ENCODE measurements at regions not wholly inside any gene's neighbourhood (a gene's known extent, or its start where the extent isn't known, plus 50 kb on each side); places are given as distances from the start of the nearest gene placed in this dataset.

DNA sequence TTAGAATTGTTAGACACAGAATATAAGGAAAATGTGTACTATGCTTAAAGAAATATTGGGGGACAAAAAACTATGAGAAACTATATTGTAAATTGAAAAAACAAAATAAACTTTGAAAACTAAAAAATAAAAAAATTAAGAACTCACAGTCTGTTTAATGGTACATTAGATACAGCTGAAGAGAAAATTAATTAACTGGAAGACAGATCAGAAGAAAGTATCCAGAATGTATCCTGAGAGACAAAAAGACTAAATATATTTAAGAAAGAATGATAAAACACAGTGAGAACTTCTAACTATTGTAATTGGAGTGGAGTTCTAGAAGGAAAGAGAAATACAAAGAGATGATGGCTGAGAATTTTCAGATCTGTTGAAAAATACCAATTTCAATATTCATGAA is 57.6 kb upstream of the SH3PXD2B start (continued):
- TF ChIP-seq, protein P1, sequence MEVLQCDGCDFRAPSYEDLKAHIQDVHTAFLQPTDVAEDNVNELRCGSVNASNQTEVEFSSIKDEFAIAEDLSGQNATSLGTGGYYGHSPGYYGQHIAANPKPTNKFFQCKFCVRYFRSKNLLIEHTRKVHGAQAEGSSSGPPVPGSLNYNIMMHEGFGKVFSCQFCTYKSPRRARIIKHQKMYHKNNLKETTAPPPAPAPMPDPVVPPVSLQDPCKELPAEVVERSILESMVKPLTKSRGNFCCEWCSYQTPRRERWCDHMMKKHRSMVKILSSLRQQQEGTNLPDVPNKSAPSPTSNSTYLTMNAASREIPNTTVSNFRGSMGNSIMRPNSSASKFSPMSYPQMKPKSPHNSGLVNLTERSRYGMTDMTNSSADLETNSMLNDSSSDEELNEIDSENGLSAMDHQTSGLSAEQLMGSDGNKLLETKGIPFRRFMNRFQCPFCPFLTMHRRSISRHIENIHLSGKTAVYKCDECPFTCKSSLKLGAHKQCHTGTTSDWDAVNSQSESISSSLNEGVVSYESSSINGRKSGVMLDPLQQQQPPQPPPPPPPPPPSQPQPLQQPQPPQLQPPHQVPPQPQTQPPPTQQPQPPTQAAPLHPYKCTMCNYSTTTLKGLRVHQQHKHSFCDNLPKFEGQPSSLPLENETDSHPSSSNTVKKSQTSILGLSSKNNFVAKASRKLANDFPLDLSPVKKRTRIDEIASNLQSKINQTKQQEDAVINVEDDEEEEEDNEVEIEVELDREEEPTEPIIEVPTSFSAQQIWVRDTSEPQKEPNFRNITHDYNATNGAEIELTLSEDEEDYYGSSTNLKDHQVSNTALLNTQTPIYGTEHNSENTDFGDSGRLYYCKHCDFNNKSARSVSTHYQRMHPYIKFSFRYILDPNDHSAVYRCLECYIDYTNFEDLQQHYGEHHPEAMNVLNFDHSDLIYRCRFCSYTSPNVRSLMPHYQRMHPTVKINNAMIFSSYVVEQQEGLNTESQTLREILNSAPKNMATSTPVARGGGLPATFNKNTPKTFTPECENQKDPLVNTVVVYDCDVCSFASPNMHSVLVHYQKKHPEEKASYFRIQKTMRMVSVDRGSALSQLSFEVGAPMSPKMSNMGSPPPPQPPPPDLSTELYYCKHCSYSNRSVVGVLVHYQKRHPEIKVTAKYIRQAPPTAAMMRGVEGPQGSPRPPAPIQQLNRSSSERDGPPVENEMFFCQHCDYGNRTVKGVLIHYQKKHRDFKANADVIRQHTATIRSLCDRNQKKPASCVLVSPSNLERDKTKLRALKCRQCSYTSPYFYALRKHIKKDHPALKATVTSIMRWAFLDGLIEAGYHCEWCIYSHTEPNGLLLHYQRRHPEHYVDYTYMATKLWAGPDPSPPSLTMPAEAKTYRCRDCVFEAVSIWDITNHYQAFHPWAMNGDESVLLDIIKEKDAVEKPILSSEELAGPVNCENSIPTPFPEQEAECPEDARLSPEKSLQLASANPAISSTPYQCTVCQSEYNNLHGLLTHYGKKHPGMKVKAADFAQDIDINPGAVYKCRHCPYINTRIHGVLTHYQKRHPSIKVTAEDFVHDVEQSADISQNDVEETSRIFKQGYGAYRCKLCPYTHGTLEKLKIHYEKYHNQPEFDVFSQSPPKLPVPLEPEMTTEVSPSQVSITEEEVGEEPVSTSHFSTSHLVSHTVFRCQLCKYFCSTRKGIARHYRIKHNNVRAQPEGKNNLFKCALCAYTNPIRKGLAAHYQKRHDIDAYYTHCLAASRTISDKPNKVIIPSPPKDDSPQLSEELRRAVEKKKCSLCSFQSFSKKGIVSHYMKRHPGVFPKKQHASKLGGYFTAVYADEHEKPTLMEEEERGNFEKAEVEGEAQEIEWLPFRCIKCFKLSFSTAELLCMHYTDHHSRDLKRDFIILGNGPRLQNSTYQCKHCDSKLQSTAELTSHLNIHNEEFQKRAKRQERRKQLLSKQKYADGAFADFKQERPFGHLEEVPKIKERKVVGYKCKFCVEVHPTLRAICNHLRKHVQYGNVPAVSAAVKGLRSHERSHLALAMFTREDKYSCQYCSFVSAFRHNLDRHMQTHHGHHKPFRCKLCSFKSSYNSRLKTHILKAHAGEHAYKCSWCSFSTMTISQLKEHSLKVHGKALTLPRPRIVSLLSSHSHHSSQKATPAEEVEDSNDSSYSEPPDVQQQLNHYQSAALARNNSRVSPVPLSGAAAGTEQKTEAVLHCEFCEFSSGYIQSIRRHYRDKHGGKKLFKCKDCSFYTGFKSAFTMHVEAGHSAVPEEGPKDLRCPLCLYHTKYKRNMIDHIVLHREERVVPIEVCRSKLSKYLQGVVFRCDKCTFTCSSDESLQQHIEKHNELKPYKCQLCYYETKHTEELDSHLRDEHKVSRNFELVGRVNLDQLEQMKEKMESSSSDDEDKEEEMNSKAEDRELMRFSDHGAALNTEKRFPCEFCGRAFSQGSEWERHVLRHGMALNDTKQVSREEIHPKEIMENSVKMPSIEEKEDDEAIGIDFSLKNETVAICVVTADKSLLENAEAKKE (CRISPR knock-in tag; IDR thresholded peaks at IDR 0.05): no peak
- no peak for TF ChIP-seq ZNF114 (CRISPR knock-in tag; IDR thresholded peaks at IDR 0.05)

DNA sequence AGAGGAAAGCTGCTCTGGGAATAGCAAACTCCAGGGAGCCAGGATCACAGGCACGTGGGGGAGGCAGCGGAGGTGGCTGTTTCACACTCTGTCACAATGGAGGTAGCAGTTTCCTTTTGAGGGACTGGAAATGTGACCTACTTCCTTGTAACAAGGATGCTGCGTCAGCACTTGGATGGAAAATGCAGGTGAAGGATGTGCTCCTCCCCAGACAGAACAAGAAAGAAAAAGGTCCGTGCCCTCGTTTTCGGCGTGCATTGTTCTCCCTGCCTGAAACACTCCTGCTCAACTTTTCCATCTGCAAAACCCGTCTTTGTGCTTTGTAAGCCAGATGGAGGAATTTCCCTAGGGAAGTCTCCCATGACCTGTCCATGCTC is 55.1 kb upstream of the SH3PXD2B start:
- no peaks in the 10 kb centered on the region for H3K27me3 ChIP-seq (ENCODE audit: insufficient read depth)
- H3K4me1 Mint-ChIP-seq: peaks cover 2% of the 10 kb centered on the region; the same call in 1 of the 3 replicates
- no peak overlapping the region for H3K4me3 ChIP-seq
- H3K27me3 Mint-ChIP-seq (ENCODE audit: insufficient read depth, low read depth, poor library complexity): peaks cover 7% of the 10 kb centered on the region
- no peak overlapping the region for H3K27ac Mint-ChIP-seq
- H3K4me3 Mint-ChIP-seq: no peak overlapping the region
- no peaks in the 10 kb centered on the region for H3F3A ChIP-seq (replicated peaks; ENCODE audit: low read depth)
- H3K9me2 ChIP-seq (ENCODE audit: insufficient read depth): 0 out of 2 replicates have a peak, but pooled peaks cover 3% of the 10 kb centered on the region
- H2AFZ ChIP-seq: peak overlapping the region; percentile 86
- peaks cover 32% of the 10 kb centered on the region for H3K9me3 Mint-ChIP-seq
- ATAC-seq: peak; percentile 77
- no peak overlapping the region for H3K27ac ChIP-seq (ENCODE audit: low read depth)
- H3K4me1 ChIP-seq (ENCODE audit: insufficient read depth): no peaks in the 10 kb centered on the region
- no peaks in the 10 kb centered on the region for H4K20me1 ChIP-seq (replicated peaks; ENCODE audit: insufficient read depth)
- H3K4me2 ChIP-seq: no peak overlapping the region
- H3K36me3 Mint-ChIP-seq (ENCODE audit: low read depth): peaks cover 10% of the 10 kb centered on the region; the same call in 2 of the 3 replicates
- peaks cover 6% of the 10 kb centered on the region for H3K36me3 ChIP-seq (ENCODE audit: insufficient read depth)
- H3K79me2 ChIP-seq (replicated peaks; ENCODE audit: insufficient read depth): no peaks in the 10 kb centered on the region
- peak; percentile 15 for DNase-seq (ENCODE audit: low spot score)
- TF ChIP-seq, protein P1 (CRISPR knock-in tag; IDR thresholded peaks at IDR 0.05): no peak
- TF ChIP-seq, protein P2, sequence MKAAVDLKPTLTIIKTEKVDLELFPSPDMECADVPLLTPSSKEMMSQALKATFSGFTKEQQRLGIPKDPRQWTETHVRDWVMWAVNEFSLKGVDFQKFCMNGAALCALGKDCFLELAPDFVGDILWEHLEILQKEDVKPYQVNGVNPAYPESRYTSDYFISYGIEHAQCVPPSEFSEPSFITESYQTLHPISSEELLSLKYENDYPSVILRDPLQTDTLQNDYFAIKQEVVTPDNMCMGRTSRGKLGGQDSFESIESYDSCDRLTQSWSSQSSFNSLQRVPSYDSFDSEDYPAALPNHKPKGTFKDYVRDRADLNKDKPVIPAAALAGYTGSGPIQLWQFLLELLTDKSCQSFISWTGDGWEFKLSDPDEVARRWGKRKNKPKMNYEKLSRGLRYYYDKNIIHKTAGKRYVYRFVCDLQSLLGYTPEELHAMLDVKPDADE (IDR thresholded peaks at IDR 0.05): no peak
- TF ChIP-seq STAT1 (IDR thresholded peaks at IDR 0.05; ENCODE audit: unreplicated experiment) (no peak), JUNB (IDR thresholded peaks at IDR 0.05; ENCODE audit: unreplicated experiment) (no peak), EZH2 (IDR thresholded peaks at IDR 0.05; ENCODE audit: low read depth, unreplicated experiment) (no peak)
- TF ChIP-seq, protein P3, sequence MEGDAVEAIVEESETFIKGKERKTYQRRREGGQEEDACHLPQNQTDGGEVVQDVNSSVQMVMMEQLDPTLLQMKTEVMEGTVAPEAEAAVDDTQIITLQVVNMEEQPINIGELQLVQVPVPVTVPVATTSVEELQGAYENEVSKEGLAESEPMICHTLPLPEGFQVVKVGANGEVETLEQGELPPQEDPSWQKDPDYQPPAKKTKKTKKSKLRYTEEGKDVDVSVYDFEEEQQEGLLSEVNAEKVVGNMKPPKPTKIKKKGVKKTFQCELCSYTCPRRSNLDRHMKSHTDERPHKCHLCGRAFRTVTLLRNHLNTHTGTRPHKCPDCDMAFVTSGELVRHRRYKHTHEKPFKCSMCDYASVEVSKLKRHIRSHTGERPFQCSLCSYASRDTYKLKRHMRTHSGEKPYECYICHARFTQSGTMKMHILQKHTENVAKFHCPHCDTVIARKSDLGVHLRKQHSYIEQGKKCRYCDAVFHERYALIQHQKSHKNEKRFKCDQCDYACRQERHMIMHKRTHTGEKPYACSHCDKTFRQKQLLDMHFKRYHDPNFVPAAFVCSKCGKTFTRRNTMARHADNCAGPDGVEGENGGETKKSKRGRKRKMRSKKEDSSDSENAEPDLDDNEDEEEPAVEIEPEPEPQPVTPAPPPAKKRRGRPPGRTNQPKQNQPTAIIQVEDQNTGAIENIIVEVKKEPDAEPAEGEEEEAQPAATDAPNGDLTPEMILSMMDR (conservative IDR thresholded peaks at IDR 0.05; ENCODE audit: low read depth in 2 of 2): no peak
